ENCODE measurements at regions not wholly inside any gene's neighbourhood (a gene's known extent, or its start where the extent isn't known, plus 50 kb on each side); places are given as distances from the start of the nearest gene placed in this dataset.
"Not testable (repeated sequence)": the region's sequence is repeated elsewhere in the genome, so short reads cannot be mapped to it uniquely, and the experiment has no call there.

GRCh38 chr5:20771338-20771737 is 783.3 kb upstream of the CDH18 start:
- TF ChIP-seq CTCF, POLR2A (IDR thresholded peaks at IDR 0.05): not testable (repeated sequence)
